IPS-20b (cell line): ENCODE measurements at regions not wholly inside any gene's neighbourhood (a gene's known extent, or its start where the extent isn't known, plus 50 kb on each side); places are given as distances from the start of the nearest gene placed in this dataset.

Experiments
- H3K27ac ChIP-seq: one replicate; pipeline ENCODE4 v1.5.1; 2013; ENCODE audit warnings: low read length
- H3K27me3 ChIP-seq: 2 replicates; pipeline ENCODE4 v1.6.1; 2013; ENCODE audit warnings: mild to moderate bottlenecking, low read length, inconsistent platforms; ENCODE audit not compliant: insufficient read depth
- H3K36me3 ChIP-seq: 2 replicates; pipeline ENCODE4 v1.6.1; 2013; ENCODE audit warnings: low read depth, mild to moderate bottlenecking, inconsistent platforms, low read length, moderate library complexity; ENCODE audit not compliant: insufficient read depth
- H3K4me1 ChIP-seq: 2 replicates; pipeline ENCODE4 v1.6.1; 2013; ENCODE audit warnings: mild to moderate bottlenecking, control low read depth, inconsistent platforms, low read length, moderate library complexity; ENCODE audit not compliant: insufficient read depth
- H3K4me3 ChIP-seq: 2 replicates; pipeline ENCODE4 v1.5.1; 2013; ENCODE audit warnings: mild to moderate bottlenecking, low read length, inconsistent platforms
- H3K9ac ChIP-seq: 2 replicates; pipeline ENCODE4 v1.6.1; 2013; ENCODE audit warnings: low read depth, mild to moderate bottlenecking, inconsistent platforms, low read length, moderate library complexity
- H3K9me3 ChIP-seq: 2 replicates; pipeline ENCODE4 v1.6.1; 2013; ENCODE audit warnings: mild to moderate bottlenecking, low read depth, low read length, inconsistent platforms; ENCODE audit not compliant: insufficient read depth

GRCh38 chr13:47008318-47008717, 111.5 kb upstream of the HTR2A start:
- no peak overlapping the region for H3K4me3 ChIP-seq
- no peaks in the 10 kb centered on the region for H3K36me3 ChIP-seq
- H3K27me3 ChIP-seq = no peaks in the 10 kb centered on the region
- H3K27ac ChIP-seq = no peak overlapping the region
- no peaks in the 10 kb centered on the region for H3K4me1 ChIP-seq
- no peak overlapping the region for H3K9ac ChIP-seq
- H3K9me3 ChIP-seq = no peaks in the 10 kb centered on the region

DNA sequence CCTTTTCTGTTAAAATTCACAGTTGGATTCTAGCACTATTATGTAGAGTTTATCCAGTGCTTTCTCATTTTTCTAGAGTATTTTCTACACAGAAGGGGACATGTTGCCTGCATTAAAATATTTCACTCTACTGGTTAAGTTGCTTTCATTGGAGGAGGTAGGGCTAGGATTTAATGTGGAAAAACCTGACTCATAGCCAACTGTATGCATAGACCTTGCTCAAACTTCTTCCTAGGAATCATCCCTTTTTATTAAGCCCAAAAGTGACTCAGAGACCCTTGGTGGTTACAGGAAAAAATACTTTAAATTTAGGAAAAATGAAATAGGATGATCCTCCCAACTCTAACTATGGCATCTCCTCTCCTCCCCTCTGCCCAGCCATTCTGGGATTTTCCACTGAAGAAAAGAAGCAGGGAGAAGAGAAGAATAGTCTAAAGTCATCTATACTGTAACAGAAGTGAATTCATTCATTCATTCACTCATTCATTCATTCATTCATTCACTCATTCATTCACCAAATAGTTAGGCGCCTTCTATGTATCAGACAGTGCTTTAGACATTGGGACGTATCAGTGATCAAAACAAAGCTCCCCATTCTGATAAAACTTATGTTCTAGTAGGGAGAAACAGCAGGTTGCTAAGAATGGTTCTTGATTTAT, 109.0 kb upstream of the HTR2A start:
- Histone ChIP-seq H3K4me1 (no peaks in the 10 kb centered on the region), H3K27me3 (no peaks in the 10 kb centered on the region), H3K4me3 (no peak overlapping the region), H3K36me3 (no peaks in the 10 kb centered on the region), H3K27ac (no peak overlapping the region), H3K9me3 (no peaks in the 10 kb centered on the region), H3K9ac (no peak overlapping the region)

DNA sequence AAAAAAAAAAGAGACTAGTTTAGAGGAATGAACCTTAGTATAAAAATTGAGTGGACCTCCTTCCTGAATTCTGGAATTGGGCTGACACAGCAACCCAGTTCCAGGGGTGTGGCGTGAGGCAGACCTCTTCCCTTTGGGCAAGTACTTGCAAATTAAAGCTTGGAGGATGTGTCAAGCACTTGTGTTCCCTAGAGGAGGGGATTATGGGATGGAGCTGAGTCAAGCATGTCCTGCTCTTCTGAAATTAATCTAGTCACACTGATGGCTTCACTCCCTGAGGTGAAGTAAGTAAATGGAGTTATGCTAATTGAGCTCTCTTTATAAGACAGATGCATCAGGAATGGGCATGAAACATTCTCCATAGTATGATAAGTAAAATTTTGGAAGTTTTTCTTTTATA, 107.7 kb upstream of the HTR2A start:
- no peak overlapping the region for H3K9ac ChIP-seq
- no peaks in the 10 kb centered on the region for H3K36me3 ChIP-seq
- H3K27me3 ChIP-seq = no peaks in the 10 kb centered on the region
- H3K9me3 ChIP-seq = no peaks in the 10 kb centered on the region
- H3K27ac ChIP-seq = no peak overlapping the region
- no peak overlapping the region for H3K4me3 ChIP-seq
- no peaks in the 10 kb centered on the region for H3K4me1 ChIP-seq

GRCh38 chr13:47004027-47004426, 107.2 kb upstream of the HTR2A start:
- Histone ChIP-seq H3K9me3 (no peaks in the 10 kb centered on the region), H3K27me3 (no peaks in the 10 kb centered on the region), H3K4me1 (no peaks in the 10 kb centered on the region), H3K4me3 (no peak overlapping the region), H3K9ac (no peak overlapping the region), H3K36me3 (no peaks in the 10 kb centered on the region), H3K27ac (no peak overlapping the region)

DNA sequence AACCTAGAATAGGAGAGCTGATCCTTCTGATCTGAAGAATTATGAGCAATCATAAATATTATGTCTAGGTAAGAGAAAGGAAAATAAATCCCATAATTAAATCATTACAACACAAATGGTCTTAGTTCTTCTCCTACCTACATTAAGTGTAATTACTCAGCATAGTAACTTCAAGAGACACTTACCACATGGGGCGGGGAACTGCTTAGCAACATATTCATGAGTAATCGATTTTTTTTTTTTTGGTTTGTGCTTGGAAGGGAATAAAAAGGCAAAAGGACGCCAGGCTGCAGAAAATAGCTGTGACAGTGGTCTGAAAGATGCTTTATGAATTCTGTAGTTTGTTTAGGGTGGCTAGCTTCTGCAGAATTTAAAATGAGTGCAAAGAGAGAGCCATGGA, 103.3 kb upstream of the HTR2A start:
- Histone ChIP-seq H3K4me1 (no peaks in the 10 kb centered on the region), H3K9ac (no peak overlapping the region), H3K4me3 (no peak overlapping the region), H3K27me3 (no peaks in the 10 kb centered on the region), H3K36me3 (no peaks in the 10 kb centered on the region), H3K9me3 (no peaks in the 10 kb centered on the region; the same call in 1 of the 2 replicates), H3K27ac (no peak overlapping the region)

DNA sequence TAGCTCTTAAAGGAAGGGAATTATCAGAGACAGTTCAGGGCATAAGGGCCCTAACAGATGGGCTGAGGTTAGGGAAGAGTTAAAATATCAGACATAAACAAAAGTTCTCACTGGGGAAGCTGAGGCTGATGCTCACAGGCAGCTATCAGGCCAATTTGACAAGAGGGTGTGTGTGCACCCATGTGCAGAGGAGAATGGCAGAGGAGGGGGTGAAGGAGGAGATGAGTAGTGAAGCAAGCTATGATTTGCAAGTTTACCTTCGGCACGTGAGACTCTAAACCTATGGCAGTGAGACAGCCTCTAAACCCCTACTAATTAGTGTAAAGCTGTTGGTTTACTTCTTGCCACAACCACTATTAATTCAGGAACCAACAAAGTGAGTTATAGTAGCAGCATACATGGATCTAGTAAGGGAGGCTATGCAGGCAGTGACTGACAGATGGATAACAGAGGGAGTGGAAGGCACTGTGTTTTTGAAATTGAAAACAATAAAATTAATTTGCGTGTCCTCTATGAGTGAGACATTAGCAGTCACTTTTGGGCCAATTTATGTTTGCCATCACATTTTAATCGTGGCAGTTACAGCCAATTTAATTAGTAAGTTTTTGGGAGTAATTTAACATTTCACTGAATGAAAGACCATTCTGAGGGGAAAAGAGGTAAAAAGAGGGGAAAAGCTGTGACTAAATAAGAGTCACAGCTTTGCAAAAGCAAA, 99.6 kb upstream of the HTR2A start:
- no peaks in the 10 kb centered on the region for H3K27me3 ChIP-seq
- no peaks in the 10 kb centered on the region for H3K4me1 ChIP-seq
- H3K36me3 ChIP-seq = no peaks in the 10 kb centered on the region
- no peak overlapping the region for H3K9ac ChIP-seq
- H3K27ac ChIP-seq = no peak overlapping the region
- no peak overlapping the region for H3K4me3 ChIP-seq
- H3K9me3 ChIP-seq = no peaks in the 10 kb centered on the region; the same call in 1 of the 2 replicates

GRCh38 chr13:46995874-46996273, 99.0 kb upstream of the HTR2A start:
- no peaks in the 10 kb centered on the region for H3K36me3 ChIP-seq
- no peaks in the 10 kb centered on the region for H3K27me3 ChIP-seq
- no peaks in the 10 kb centered on the region; the same call in 1 of the 2 replicates for H3K9me3 ChIP-seq
- no peak overlapping the region for H3K27ac ChIP-seq
- no peaks in the 10 kb centered on the region for H3K4me1 ChIP-seq
- no peak overlapping the region for H3K4me3 ChIP-seq
- H3K9ac ChIP-seq = no peak overlapping the region

DNA sequence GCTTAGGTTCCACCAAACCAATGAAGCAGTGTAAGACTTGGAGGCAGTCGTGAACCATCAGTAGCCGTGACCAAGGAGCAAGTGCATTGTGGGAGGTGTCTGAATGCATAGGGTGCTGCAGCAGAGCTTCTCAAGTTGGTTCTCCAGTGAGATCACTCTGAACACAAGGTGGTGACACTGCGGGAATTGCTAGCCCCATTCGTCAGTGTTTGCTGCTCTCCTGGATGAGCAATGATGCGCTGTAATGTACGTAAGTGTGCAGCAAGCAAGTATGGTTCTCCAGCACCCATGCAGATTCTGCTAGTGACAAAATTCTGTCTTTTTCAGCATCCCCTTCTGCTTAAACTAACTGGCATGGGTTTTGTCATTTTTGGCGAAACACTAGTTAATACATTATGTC, 97.6 kb upstream of the HTR2A start:
- H3K36me3 ChIP-seq = no peaks in the 10 kb centered on the region
- no peaks in the 10 kb centered on the region for H3K27me3 ChIP-seq
- no peaks in the 10 kb centered on the region for H3K4me1 ChIP-seq
- no peak overlapping the region for H3K27ac ChIP-seq
- H3K9ac ChIP-seq = no peak overlapping the region
- H3K4me3 ChIP-seq = no peak overlapping the region
- H3K9me3 ChIP-seq = no peaks in the 10 kb centered on the region; the same call in 1 of the 2 replicates

DNA sequence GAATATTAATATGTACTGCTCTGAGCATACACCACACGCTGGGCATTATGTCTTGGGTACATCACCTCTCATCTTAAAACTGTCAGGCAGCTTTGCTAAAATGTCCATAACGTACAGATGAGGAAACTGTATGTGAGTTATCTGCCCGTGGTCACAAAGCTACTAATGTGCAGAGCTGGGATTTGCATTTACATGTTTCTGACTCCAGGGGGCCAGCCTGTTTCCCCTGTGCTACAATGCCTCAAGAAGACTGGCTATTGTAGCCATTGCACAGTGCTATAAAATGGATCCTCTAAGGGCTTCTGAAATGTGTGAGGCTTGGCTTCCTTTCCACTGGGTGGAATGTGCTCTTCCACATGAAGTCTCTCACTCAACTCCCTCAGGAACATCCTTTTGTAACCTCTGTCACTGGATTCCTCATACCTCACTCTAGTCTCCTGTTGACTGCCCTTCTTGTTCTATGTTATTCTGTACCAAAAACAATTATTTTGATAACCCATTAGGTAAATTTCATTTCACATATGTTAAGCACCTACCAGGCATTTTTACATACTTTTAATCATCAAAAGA, 95.6 kb upstream of the HTR2A start:
- H3K9me3 ChIP-seq = no peaks in the 10 kb centered on the region
- no peak overlapping the region for H3K27ac ChIP-seq
- H3K36me3 ChIP-seq = no peaks in the 10 kb centered on the region
- no peak overlapping the region for H3K4me3 ChIP-seq
- H3K9ac ChIP-seq = no peak overlapping the region
- H3K27me3 ChIP-seq = no peaks in the 10 kb centered on the region
- H3K4me1 ChIP-seq = no peaks in the 10 kb centered on the region

DNA sequence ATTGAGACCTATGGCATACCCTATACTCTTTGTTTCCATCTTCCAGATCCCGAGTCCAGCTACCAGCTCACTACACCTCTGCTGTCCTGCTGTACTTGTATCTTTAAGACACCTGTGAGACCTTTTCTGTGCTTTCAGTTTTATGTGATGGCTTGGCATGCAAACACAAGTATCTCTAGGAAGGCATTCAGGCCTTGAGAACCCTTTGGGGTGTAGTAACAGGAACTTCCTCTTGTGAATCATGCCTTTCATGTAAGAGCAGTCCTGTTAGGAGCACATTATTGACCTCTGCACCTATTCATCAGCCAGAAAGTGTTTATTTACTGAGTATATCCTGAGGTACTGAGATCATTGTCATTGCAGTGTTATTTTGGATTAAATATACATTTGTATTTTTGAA, 87.0 kb upstream of the HTR2A start:
- H3K4me3 ChIP-seq = no peak overlapping the region
- no peaks in the 10 kb centered on the region for H3K27me3 ChIP-seq
- no peaks in the 10 kb centered on the region for H3K36me3 ChIP-seq
- H3K4me1 ChIP-seq = no peaks in the 10 kb centered on the region
- no peak overlapping the region for H3K27ac ChIP-seq
- no peaks in the 10 kb centered on the region for H3K9me3 ChIP-seq
- no peak overlapping the region for H3K9ac ChIP-seq

DNA sequence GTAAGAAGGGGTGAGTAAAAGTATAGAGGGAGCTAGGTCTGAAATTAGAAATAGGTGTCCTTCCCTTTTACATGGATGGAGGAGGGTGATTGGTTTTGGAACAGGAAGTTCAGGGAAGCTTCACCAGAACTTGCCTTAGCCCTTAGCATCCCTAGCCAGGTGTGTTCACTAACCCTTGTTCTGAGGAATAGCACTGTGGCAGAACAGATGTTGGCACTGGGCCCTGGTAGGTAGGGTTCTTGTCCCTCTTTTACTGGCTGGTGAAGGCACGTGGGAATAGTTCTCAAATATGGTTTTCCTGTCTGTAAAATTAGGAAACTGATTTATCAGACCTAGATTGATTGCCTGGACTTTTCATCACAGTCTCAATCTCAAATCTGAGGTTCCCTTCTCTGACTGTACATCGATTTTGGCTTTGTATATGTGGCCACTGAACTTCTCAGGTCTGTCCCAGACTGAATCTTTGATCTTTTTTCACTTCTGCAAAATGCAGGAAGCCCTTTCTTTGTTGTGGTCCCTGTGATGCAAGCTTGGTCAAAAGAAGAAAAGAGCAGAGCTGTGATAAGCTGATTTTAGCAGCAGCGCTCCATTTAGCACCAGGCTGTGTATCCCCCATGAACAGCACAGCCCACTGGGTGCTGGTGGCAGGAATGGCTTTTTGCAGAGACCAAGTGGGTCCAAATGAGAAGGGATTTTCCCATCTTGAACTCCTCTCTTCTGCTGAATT, 86.2 kb upstream of the HTR2A start:
- no peak overlapping the region for H3K9ac ChIP-seq
- no peak overlapping the region for H3K4me3 ChIP-seq
- H3K9me3 ChIP-seq = no peaks in the 10 kb centered on the region
- no peaks in the 10 kb centered on the region for H3K27me3 ChIP-seq
- no peak overlapping the region for H3K27ac ChIP-seq
- H3K36me3 ChIP-seq = no peaks in the 10 kb centered on the region
- H3K4me1 ChIP-seq = no peaks in the 10 kb centered on the region
